ENCODE measurements at regions not wholly inside any gene's neighbourhood (a gene's known extent, or its start where the extent isn't known, plus 50 kb on each side); places are given as distances from the start of the nearest gene placed in this dataset.
A peak's percentile ranks its signal among the peaks of the same experiment; 100 is the strongest.

DNA sequence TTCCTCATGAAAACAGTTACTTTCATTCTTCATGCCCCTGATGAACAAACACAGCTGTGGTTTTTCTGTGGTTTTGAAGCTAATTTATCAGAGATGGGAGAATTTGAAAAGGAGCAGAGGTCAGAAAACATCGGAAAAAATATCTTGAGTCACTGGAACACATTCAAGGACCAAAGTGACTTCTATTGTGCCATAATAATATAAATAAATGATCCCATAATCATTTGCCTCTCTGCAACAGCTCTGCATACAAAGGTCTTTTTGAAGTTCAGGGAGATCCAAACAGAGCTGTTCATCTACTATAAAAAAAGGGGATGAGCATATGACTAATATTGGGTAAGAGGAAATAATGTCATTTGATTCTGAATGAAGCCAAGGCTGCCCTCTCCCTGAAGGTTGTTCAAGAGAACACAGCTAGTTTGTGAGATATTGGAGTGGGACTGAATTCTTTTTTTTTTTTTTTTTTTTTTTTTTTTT lies 201.3 kb upstream of the GALNT5 start:
- intact Hi-C loops (cut with DNase I), result no loop called here
- no peak for DNase-seq
- H3K36me3 ChIP-seq, result no peaks in the 10 kb centered on the region
- H3K27me3 ChIP-seq, result no peaks in the 10 kb centered on the region
- no peaks in the 10 kb centered on the region for H3K9me3 ChIP-seq
- H3K4me3 ChIP-seq, result no peak overlapping the region
- TF ChIP-seq POLR2AphosphoS5 (IDR thresholded peaks at IDR 0.05) (no peak), POLR2A (IDR thresholded peaks at IDR 0.05) (no peak), EP300 (IDR thresholded peaks at IDR 0.05) (no peak)
- TF ChIP-seq, protein P1, sequence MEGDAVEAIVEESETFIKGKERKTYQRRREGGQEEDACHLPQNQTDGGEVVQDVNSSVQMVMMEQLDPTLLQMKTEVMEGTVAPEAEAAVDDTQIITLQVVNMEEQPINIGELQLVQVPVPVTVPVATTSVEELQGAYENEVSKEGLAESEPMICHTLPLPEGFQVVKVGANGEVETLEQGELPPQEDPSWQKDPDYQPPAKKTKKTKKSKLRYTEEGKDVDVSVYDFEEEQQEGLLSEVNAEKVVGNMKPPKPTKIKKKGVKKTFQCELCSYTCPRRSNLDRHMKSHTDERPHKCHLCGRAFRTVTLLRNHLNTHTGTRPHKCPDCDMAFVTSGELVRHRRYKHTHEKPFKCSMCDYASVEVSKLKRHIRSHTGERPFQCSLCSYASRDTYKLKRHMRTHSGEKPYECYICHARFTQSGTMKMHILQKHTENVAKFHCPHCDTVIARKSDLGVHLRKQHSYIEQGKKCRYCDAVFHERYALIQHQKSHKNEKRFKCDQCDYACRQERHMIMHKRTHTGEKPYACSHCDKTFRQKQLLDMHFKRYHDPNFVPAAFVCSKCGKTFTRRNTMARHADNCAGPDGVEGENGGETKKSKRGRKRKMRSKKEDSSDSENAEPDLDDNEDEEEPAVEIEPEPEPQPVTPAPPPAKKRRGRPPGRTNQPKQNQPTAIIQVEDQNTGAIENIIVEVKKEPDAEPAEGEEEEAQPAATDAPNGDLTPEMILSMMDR (IDR thresholded peaks at IDR 0.05), result no peak
- H3K4me1 ChIP-seq, result no peaks in the 10 kb centered on the region
- H3K27ac ChIP-seq, result peak overlapping the region in 1 of 4 donors; percentile 31
- 0 to 31% methylated on average over 1 of the region's 1 CpG for WGBS, 2 donors

DNA sequence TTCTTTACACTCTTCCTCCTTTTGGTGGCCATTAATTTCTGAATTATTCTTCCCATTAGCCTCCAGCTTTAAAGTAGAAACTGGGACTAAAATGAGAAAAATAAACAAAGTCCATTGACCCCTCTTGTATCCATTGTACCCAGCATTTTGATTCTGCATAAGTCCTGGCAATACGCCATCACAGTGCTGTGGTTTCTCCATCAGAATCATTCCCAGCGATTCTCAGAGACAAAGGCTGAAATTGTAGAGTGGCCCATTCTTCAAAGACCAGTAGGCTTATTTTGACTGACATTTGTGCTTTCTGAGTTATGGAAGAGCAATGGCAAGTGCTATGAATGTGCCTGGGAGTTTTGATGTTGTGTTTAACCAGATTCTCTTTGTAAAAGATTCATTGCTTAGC lies 199.3 kb upstream of the GALNT5 start:
- no peaks in the 10 kb centered on the region for H3K9me3 ChIP-seq
- 96% methylated on average over 2 of the region's 2 CpGs for WGBS, 2 donors
- no peak for TF ChIP-seq EP300 (IDR thresholded peaks at IDR 0.05)
- TF ChIP-seq, protein P1 (IDR thresholded peaks at IDR 0.05), result no peak
- TF ChIP-seq POLR2A (IDR thresholded peaks at IDR 0.05), result no peak
- no peak for TF ChIP-seq POLR2AphosphoS5 (IDR thresholded peaks at IDR 0.05)
- no peak for DNase-seq
- no peak overlapping the region for H3K4me3 ChIP-seq
- no peaks in the 10 kb centered on the region for H3K36me3 ChIP-seq
- H3K4me1 ChIP-seq, result no peaks in the 10 kb centered on the region
- no peaks in the 10 kb centered on the region for H3K27me3 ChIP-seq
- no peak overlapping the region for H3K27ac ChIP-seq
- intact Hi-C loops (cut with DNase I), result no loop called here

DNA sequence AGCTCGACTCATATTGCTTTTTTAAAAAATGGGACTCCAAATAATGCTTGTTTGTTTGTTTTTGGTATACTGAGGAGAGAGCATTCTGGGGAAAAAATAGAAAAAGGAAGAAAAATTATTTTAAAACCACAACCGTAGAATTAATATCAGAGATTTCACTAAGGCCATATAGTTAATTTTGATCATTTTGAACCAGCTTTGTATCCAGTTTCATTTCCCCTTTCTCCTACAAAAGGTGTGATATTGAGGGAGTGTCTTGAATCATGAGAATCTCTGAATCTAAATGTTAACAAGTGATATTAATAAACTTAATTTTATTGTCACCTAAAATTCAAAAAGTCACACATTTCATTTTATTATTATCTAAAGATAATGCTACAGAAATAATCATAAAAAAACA lies 198.5 kb upstream of the GALNT5 start:
- H3K36me3 ChIP-seq, result no peaks in the 10 kb centered on the region
- 90 to 94% methylated on average over 2 of the region's 2 CpGs for WGBS, 2 donors
- TF ChIP-seq POLR2AphosphoS5 (IDR thresholded peaks at IDR 0.05), result no peak
- TF ChIP-seq POLR2A (IDR thresholded peaks at IDR 0.05), result no peak
- TF ChIP-seq, protein P1 (IDR thresholded peaks at IDR 0.05), result no peak
- no peak for TF ChIP-seq EP300 (IDR thresholded peaks at IDR 0.05)
- DNase-seq, result no peak
- intact Hi-C loops (cut with DNase I), result no loop called here
- no peaks in the 10 kb centered on the region for H3K27me3 ChIP-seq
- no peaks in the 10 kb centered on the region for H3K9me3 ChIP-seq
- H3K4me3 ChIP-seq, result no peak overlapping the region
- no peak overlapping the region for H3K27ac ChIP-seq
- H3K4me1 ChIP-seq, result no peaks in the 10 kb centered on the region

DNA sequence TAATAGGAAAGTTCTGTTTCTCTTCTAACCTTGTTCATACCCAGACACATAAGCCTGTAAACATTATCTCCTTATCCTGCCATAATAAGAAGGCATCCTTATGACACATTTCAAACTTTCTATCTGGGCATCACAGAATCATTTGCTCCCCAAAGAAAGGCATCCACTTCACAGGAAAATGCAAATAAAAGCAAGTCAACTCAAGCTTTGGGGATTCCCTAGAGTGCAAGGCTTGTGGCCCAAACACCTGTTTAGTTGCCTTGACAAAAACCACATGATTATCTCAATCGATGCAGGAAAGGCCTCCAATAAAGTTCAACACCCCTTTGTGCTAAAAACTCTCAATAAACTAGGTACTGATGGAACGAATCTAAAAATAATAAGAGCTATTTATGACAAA lies 195.7 kb upstream of the GALNT5 start:
- H3K36me3 ChIP-seq, result no peaks in the 10 kb centered on the region
- WGBS, 2 donors, result 69 to 73% methylated on average over 2 of the region's 2 CpGs

More for the DNA sequence above, 195.7 kb upstream of the GALNT5 start:
- H3K4me1 ChIP-seq, result no peaks in the 10 kb centered on the region
- TF ChIP-seq POLR2AphosphoS5 (IDR thresholded peaks at IDR 0.05) (no peak), POLR2A (IDR thresholded peaks at IDR 0.05) (no peak), EP300 (IDR thresholded peaks at IDR 0.05) (no peak)
- TF ChIP-seq, protein P1 (IDR thresholded peaks at IDR 0.05), result no peak
- H3K4me3 ChIP-seq, result no peak overlapping the region
- intact Hi-C loops (cut with DNase I), result no loop called here
- no peak for DNase-seq
- H3K27me3 ChIP-seq, result no peaks in the 10 kb centered on the region
- no peaks in the 10 kb centered on the region for H3K9me3 ChIP-seq
- no peak overlapping the region for H3K27ac ChIP-seq

Measured in sigmoid colon (tissue), 6 donors.